ENCODE measurements at regions not wholly inside any gene's neighbourhood (a gene's known extent, or its start where the extent isn't known, plus 50 kb on each side); places are given as distances from the start of the nearest gene placed in this dataset.

DNA sequence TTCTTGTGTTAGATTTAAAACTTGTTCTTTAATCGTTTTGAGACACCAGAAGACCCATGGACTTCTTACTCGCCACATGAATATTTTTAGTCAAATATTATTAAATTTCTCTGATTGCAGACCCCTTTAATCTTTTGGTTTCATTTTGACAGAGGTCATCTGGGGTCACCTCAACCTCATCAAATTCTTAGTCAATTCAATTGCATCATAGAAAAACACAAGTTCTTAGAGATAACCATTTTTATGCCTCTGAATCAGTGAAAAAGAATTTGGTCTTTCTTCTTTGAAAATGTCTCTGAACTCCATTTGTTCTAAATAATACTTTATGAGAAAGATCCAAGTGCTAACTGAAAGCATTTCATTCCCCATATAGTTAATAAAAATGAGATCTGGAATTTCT lies 55.2 kb upstream of the CBLN4 start:
- H3K27ac Mint-ChIP-seq, result no peak overlapping the region
- no peak for ATAC-seq
- H3K4me1 Mint-ChIP-seq, result no peaks in the 10 kb centered on the region
- H3K4me3 Mint-ChIP-seq, result no peak overlapping the region
- peaks cover 16% of the 10 kb centered on the region for H3K9me3 Mint-ChIP-seq
- no peaks in the 10 kb centered on the region for H3K27me3 Mint-ChIP-seq
- no peaks in the 10 kb centered on the region for H3K36me3 Mint-ChIP-seq

DNA sequence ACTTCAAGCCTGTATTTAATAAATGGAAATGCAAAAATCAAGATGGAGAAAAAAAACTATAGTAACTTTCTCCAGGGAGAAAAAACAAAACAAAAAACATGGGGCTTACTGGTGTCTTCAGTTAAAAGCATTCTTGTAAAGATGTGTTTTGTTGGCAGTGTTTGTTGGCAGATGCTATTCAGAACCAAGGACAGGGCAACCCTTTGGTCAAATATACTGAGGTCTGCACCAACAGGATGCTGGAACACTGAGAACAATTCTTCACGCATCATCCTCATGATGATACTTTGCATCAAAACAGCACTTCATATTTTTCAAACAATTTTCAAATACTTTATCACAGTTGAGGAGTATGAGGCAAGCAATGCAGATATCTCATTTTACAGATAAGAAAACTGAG lies 63.7 kb upstream of the CBLN4 start:
- no peaks in the 10 kb centered on the region for H3K27me3 Mint-ChIP-seq
- H3K4me3 Mint-ChIP-seq, result no peak overlapping the region
- H3K4me1 Mint-ChIP-seq, result no peaks in the 10 kb centered on the region
- H3K36me3 Mint-ChIP-seq, result no peaks in the 10 kb centered on the region
- ATAC-seq, result no peak
- H3K27ac Mint-ChIP-seq, result no peak overlapping the region
- H3K9me3 Mint-ChIP-seq, result peaks cover 9% of the 10 kb centered on the region

DNA sequence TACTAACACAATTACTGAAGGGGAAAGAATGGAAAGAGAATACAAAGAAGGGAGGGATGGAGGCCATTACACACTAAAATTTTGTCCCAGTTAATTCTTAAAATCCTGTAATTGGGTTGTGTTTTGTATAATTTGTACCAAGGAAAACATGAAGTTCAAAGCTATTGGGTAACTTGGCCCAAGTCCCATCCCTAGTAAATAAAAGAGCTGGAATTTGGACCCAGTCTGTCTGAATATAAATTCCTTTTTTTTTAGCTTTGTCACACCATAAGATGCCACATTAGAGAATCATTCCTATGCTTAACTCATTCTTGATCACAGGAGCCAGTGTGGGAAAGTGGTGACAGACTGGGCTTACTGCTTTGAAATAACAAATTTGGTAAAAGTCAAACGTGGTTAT lies 66.8 kb upstream of the CBLN4 start:
- no peaks in the 10 kb centered on the region for H3K4me1 Mint-ChIP-seq
- no peak overlapping the region for H3K4me3 Mint-ChIP-seq
- ATAC-seq, result no peak
- H3K27me3 Mint-ChIP-seq, result no peaks in the 10 kb centered on the region
- peaks cover 8% of the 10 kb centered on the region for H3K9me3 Mint-ChIP-seq
- no peaks in the 10 kb centered on the region for H3K36me3 Mint-ChIP-seq
- no peak overlapping the region for H3K27ac Mint-ChIP-seq

DNA sequence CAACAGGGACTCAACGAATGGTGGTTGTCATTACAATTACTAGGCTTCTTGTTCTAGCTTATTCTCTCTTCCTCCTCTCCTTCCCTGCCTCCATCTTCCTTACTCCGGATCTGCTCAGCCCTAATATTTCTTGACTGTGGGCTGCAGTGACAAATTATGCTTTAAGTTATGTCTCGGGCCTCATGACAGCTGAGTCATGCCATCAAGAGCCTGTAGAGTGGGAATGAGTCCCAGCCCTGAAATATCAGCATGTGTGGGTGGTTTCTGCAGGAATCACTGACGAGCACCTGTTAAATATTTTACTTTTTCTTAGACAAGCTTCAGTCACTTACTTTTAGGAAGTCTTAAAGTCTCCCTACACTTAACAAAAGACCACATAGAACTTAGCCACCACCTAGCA lies 83.1 kb upstream of the CBLN4 start:
- no peaks in the 10 kb centered on the region for H3K27me3 Mint-ChIP-seq
- no peaks in the 10 kb centered on the region for H3K4me1 Mint-ChIP-seq
- peaks cover 12% of the 10 kb centered on the region for H3K9me3 Mint-ChIP-seq
- no peaks in the 10 kb centered on the region for H3K36me3 Mint-ChIP-seq
- ATAC-seq, result no peak
- H3K4me3 Mint-ChIP-seq, result no peak overlapping the region
- no peak overlapping the region for H3K27ac Mint-ChIP-seq

DNA sequence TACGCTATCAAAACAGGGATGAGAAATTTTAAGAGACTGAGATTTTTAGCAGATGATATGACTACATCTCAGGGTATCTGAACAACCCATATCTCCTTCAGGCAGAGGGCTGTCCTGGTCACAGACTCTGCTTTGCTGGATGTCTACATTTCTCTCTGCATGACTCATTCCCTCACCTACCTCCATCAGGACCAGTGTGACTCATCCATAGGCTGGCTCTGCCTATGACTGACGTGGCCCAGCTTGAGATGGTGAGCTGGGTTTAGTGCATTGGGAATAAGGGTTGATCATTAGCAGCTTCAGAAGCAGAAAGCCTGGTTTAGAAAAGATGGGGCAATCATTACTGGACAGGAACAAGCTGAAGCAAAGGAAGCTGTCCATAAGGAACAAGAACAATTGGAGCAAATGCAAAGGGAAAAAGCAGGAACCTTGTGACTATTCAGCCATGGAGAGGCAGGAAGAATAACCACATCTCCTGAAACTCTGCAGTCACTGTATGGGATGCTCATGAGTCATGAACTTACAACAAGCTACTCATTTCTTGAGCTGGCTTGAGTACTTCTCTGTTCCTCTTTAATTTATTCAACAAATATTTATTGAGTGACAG lies 86.4 kb upstream of the CBLN4 start:
- H3K4me1 Mint-ChIP-seq, result no peaks in the 10 kb centered on the region
- no peak overlapping the region for H3K4me3 Mint-ChIP-seq
- no peak for ATAC-seq
- H3K27me3 Mint-ChIP-seq, result no peaks in the 10 kb centered on the region
- H3K9me3 Mint-ChIP-seq, result peaks cover 27% of the 10 kb centered on the region
- H3K36me3 Mint-ChIP-seq, result no peaks in the 10 kb centered on the region
- no peak overlapping the region for H3K27ac Mint-ChIP-seq

DNA sequence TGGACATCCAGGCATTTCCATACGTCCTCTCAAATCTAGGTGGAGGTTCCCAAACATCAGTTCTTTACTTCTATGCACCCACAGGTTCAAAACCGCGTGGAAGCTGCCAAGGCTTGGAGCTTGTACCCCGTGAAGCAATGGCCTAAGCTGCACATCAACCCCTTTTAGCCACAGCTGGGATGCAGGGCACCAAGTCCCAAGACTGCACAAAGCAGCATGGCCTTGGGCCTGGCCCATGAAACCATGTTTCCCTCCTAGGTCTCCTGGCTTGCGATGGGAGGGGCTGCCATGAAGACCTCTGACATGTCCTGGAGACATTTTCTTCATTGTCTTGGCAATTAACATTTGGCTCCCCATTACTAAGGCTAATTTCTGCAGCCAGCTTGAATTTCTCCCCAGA lies 88.9 kb upstream of the CBLN4 start:
- H3K27ac Mint-ChIP-seq, result no peak overlapping the region
- peaks cover 29% of the 10 kb centered on the region for H3K9me3 Mint-ChIP-seq
- H3K4me3 Mint-ChIP-seq, result no peak overlapping the region
- H3K36me3 Mint-ChIP-seq, result no peaks in the 10 kb centered on the region
- H3K4me1 Mint-ChIP-seq, result no peaks in the 10 kb centered on the region
- H3K27me3 Mint-ChIP-seq, result no peaks in the 10 kb centered on the region
- no peak for ATAC-seq

DNA sequence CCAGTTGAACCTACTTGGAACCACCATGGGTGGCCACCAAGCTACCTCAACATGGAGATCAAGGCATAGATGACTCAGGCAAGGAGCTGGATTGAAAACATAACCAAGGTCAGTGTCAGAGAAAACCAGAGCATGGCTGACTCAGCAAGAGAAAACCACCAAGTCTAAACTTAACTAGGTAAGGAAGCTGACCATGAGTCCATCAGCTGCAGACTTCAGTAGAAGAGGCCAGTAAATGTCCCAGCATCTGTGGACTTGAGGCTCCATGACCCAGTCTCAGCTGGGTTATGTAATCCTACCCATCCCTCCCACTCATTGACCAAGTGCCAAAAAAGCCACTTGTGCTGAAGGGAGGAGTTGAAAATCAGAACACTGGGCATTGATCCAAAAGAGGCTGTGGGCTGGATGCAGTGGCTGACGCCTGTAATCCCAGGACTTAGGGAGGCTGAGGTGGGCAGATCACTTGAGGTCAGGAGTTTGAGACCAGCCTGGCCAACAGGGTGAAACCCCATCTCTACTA lies 93.7 kb upstream of the CBLN4 start:
- Mint-ChIP-seq H3K27me3 (no peaks in the 10 kb centered on the region), H3K27ac (no peak overlapping the region), H3K4me1 (no peaks in the 10 kb centered on the region), H3K9me3 (peaks cover 20% of the 10 kb centered on the region), H3K36me3 (no peaks in the 10 kb centered on the region), H3K4me3 (no peak overlapping the region)
- no peak for ATAC-seq

DNA sequence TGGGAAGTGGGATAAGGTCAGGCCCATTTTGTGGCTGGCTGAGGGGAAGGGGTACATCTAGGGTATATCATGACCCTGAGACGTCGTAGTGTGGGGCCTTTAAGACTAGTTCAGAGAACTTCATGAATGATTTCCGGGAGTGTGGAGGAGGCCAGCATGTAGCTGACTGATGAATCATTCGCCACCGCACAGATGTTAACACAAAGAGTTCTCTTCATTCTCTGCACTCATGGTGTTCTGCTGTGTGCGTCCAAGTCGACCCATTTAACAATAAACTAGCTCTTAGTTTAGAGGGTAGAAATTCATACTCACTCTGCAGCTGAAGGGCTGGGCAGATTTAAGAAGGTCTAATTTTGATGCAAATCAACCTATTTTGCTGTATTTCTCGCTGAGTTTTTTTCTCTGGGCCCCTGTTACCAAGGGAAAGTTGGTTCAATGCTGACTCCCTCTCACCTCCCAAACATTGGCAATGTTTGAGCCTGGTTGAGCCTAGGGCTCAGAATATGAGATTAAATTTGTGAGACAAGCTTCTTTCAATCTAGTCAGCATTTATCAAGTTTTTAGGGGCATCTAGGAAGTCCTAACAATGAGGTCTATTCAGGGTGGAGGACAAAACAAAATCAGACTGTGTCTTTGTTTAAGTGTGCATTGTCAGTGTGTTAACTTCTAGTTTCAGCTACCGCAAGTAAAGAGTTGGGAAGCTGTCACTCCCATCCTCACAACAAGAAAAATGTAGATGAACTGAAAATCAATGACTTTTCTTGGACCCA lies 106.8 kb upstream of the CBLN4 start:
- Mint-ChIP-seq H3K9me3 (peaks cover 7% of the 10 kb centered on the region), H3K4me3 (no peak overlapping the region), H3K27ac (no peak overlapping the region), H3K27me3 (no peaks in the 10 kb centered on the region), H3K4me1 (no peaks in the 10 kb centered on the region), H3K36me3 (no peaks in the 10 kb centered on the region)
- ATAC-seq, result no peak

DNA sequence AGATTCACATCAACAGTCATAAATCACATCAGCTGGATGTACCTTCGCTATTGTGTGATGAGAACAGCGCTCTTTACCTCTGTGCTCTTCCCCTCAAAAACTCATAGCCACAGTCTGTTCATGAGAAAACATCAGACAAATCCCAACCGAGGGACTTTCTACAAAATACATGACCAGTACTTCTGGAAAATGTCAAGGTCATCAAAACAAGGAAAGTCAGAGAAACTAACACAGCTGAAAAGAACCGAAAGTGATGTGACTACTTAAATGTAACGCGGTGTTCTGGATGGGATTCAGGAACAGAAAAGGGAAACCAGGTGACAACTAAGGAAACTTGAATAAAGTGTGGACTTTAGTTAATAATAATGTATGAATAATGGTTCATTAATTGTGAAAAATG lies 112.0 kb upstream of the CBLN4 start:
- ATAC-seq, result no peak
- Mint-ChIP-seq H3K36me3 (no peaks in the 10 kb centered on the region), H3K9me3 (peaks cover 9% of the 10 kb centered on the region), H3K27ac (no peak overlapping the region), H3K4me1 (peaks cover 4% of the 10 kb centered on the region), H3K4me3 (no peak overlapping the region), H3K27me3 (no peaks in the 10 kb centered on the region)

DNA sequence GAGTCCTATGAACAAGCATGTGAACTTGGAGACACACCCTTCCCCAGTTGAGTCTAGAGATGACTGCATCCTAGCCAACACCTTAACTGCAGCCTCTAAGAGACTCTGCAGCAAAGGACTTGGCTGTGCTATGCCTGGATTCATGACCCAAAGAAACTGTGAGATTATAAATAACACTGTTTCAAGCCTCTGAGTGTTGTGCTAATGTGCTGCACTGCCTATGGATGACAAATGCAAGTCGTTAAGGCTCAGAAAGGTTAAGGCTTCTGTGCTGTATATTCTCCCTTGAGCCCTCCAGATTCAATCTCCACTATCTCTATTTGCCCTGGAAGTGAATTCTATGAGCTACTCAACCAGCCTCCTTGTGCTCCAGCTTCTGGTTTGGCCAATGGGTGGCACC lies 116.5 kb upstream of the CBLN4 start:
- ATAC-seq, result no peak
- Mint-ChIP-seq H3K36me3 (no peaks in the 10 kb centered on the region), H3K27ac (no peak overlapping the region), H3K27me3 (no peaks in the 10 kb centered on the region), H3K4me3 (no peak overlapping the region), H3K4me1 (peaks cover 4% of the 10 kb centered on the region), H3K9me3 (peaks cover 9% of the 10 kb centered on the region)

DNA sequence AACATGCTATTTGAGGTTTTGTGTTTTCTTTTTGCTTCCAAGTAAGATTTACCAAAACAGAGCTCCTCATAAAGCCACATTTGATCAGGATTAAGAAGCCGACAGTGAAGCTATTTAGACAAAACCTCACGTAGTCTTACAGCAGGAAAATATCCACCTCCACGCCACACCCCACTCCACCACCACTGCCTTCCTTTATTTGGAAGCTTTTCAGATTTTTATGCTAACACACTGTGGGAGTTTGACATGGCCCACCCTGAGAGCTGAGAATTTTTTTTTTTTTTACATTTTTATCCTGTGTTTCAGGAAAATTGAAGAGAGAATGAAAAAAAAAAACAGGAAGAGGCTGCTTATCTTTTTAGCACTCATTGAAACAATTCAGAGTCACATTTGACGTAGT lies 104.8 kb upstream of the MC3R start:
- Mint-ChIP-seq H3K27me3 (no peaks in the 10 kb centered on the region), H3K36me3 (no peaks in the 10 kb centered on the region), H3K9me3 (peaks cover 12% of the 10 kb centered on the region), H3K4me1 (no peaks in the 10 kb centered on the region), H3K4me3 (no peak overlapping the region), H3K27ac (no peak overlapping the region)
- ATAC-seq, result no peak

DNA sequence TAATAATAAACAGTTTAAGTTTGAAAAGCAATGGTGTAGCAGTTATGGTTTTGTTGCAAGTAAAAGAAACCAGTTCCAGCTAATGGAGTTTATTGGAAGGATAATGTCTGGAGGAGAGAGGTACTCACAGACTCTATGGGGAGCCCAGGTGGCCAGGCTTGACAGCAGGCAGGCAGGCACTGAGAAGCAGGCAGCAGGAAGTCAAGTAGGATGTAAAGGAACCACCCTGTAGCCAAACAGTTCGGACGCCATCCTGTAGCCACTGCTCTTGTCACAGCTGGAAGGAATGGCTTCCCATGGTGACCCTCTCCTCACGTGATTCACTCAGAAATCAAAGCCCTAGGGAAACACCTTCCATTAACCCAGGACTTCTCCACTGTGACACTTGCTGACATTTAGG lies 96.7 kb upstream of the MC3R start:
- Mint-ChIP-seq H3K27me3 (no peaks in the 10 kb centered on the region), H3K36me3 (no peaks in the 10 kb centered on the region), H3K27ac (no peak overlapping the region), H3K4me3 (no peak overlapping the region), H3K4me1 (no peaks in the 10 kb centered on the region), H3K9me3 (peaks cover 7% of the 10 kb centered on the region)
- no peak for ATAC-seq

DNA sequence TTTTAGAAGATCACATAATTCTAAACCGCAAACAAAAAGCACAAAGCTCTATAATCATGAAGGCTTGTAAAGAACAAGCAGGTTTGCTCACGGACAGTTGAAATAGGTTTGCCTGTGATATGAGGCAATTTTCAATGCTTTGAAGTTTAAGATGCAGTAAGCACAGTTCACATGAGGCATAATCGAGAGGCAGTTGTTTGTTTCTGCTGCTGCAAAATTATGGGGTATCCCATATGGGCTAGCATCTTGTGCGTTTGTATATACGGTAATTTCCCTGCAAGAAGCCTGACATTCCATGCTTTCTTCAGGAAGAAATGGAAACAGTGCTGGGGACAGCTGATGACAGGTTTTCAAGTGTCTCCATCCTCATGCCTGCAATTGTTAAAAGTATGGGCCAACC lies 94.6 kb upstream of the MC3R start:
- no peaks in the 10 kb centered on the region for H3K27me3 Mint-ChIP-seq
- ATAC-seq, result no peak

DNA sequence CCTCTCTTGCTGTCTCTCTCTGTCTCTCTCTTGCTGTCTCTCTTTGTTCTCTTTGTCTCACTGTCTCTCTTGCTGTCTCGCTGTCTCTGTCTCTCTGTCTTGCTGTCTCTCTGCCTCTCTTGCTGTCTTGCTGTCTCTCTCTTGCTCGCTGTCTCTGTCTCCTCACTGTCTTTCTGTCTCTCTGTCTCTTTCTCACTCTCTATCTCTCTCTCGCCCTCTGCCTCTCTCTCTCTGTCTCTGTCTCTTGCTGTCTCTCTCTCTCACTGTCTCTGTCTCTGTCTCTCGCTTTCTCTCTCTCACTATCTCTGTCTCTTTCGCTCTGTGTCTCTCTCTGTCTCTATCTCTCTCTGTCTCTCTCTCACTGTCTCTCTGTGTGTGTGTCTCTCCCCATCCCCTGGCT lies 92.9 kb upstream of the MC3R start:
- no peaks in the 10 kb centered on the region for H3K36me3 Mint-ChIP-seq
- H3K9me3 Mint-ChIP-seq, result peaks cover 7% of the 10 kb centered on the region
- ATAC-seq, result no peak
- H3K27me3 Mint-ChIP-seq, result no peaks in the 10 kb centered on the region
- H3K4me3 Mint-ChIP-seq, result no peak overlapping the region
- no peaks in the 10 kb centered on the region for H3K4me1 Mint-ChIP-seq
- H3K27ac Mint-ChIP-seq, result no peak overlapping the region

More for the DNA sequence above, 94.6 kb upstream of the MC3R start:
- Mint-ChIP-seq H3K4me3 (no peak overlapping the region), H3K9me3 (peaks cover 7% of the 10 kb centered on the region), H3K36me3 (no peaks in the 10 kb centered on the region), H3K27ac (no peak overlapping the region), H3K4me1 (no peaks in the 10 kb centered on the region)

DNA sequence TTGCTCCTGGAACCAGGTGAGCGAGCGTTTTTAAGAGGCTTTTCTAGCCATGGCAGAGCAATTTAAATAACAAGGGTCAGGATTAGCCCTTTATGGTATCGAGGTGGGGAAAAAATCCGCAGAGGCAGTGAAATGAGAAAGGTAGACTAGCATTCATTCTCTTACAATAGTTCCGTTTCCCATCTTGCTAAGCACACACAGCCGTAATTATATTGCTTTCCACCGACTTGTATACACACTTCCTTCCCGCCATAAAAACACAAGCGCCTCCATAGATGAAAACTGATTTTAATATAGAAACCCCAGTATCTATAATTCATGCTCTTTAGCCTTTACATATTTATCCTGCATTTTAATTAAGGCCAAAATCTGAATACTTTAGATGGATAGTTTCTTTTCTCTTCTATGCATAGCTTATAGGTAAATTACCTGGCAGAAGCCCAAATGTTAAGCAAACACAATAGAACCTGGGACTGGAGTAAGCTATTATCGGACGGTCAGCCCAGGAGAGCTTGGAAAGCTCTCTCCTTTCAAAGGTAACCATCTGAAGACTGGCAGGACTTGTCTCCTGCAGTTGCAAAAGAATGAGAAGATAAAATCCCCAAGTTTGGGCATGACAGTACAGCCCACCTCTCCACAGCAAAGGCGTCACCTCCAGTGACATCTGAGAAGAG lies 90.9 kb upstream of the MC3R start:
- peaks cover 7% of the 10 kb centered on the region for H3K9me3 Mint-ChIP-seq

DNA sequence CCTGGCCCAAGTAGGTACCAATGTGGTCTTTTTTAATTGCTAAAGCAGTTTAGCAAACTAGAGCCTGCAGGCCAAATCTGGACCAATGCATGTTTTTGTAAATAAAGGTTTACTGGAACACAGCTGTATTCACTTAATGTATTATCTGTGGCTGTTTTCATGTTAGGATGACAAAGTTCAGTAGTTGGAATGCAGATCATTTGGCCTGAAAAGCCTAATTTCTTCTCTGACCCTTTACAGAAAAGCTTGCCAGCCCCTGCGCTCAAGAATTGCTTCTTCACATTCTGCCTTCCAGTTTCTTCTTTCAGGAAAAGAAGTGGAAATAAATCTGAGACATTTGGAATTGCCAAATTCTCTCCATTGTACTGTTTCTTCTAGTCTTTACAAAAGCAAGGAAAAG lies 90.0 kb upstream of the MC3R start:
- Mint-ChIP-seq H3K4me1 (no peaks in the 10 kb centered on the region), H3K9me3 (peaks cover 7% of the 10 kb centered on the region), H3K36me3 (no peaks in the 10 kb centered on the region), H3K27me3 (peaks cover 8% of the 10 kb centered on the region), H3K4me3 (no peak overlapping the region), H3K27ac (no peak overlapping the region)
- ATAC-seq, result no peak

More for the DNA sequence above, 90.9 kb upstream of the MC3R start:
- ATAC-seq, result no peak
- Mint-ChIP-seq H3K27ac (no peak overlapping the region), H3K4me3 (no peak overlapping the region), H3K36me3 (no peaks in the 10 kb centered on the region), H3K27me3 (peaks cover 8% of the 10 kb centered on the region), H3K4me1 (no peaks in the 10 kb centered on the region)

Data from stimulated activated memory B cell treated with anti-CD40 and anti-IgM and Interleukin-4, amounts not matched to agents 10 μg/mL and 1 μg/mL and 100 μg/mL, for 72 hours (primary cell).